GM23248 (cell line): ENCODE measurements at regions not wholly inside any gene's neighbourhood (a gene's known extent, or its start where the extent isn't known, plus 50 kb on each side); places are given as distances from the start of the nearest gene placed in this dataset.

Source experiments
- DNase-seq: peaks from one replicate; pipeline ENCODE4 v3.0.0-alpha.2; 2015
- H2AFZ ChIP-seq: fragments of 200-600 bp; sonication (generic); 2 replicates; pipeline ENCODE4 v1.6.1; 2016; ENCODE audit warnings: antibody characterized with exemption
- H3F3A ChIP-seq: fragments of 200-600 bp; sonication (generic); 2 replicates; pipeline ENCODE4 v1.6.1; 2016; ENCODE audit warnings: mild to moderate bottlenecking, antibody characterized with exemption, mixed run types; ENCODE audit not compliant: insufficient read depth
- H3K27ac ChIP-seq: fragments of 200-600 bp; sonication (generic); 2 replicates; pipeline ENCODE4 v1.5.1; 2016; ENCODE audit warnings: mild to moderate bottlenecking
- H3K27me3 ChIP-seq: fragments of 200-600 bp; sonication (generic); replicated peaks from 2 replicates; pipeline ENCODE4 v1.6.1; 2016; ENCODE audit warnings: mild to moderate bottlenecking; ENCODE audit not compliant: insufficient read depth
- H3K36me3 ChIP-seq: fragments of 200-600 bp; sonication (generic); 2 replicates; pipeline ENCODE4 v1.6.1; 2016; ENCODE audit warnings: low read depth, mild to moderate bottlenecking
- H3K4me1 ChIP-seq: fragments of 200-600 bp; sonication (generic); 2 replicates; pipeline ENCODE4 v1.6.1; 2016; ENCODE audit warnings: mild to moderate bottlenecking; ENCODE audit not compliant: insufficient read depth
- H3K4me2 ChIP-seq: fragments of 200-600 bp; sonication (generic); one replicate; pipeline ENCODE4 v1.6.1; 2016; ENCODE audit warnings: mild to moderate bottlenecking; ENCODE audit not compliant: unreplicated experiment
- H3K4me3 ChIP-seq: fragments of 200-600 bp; sonication (generic); 2 replicates; pipeline ENCODE4 v1.5.1; 2016; ENCODE audit warnings: mild to moderate bottlenecking
- H3K79me2 ChIP-seq: fragments of 200-600 bp; sonication (generic); 2 replicates; pipeline ENCODE4 v1.6.1; 2016; ENCODE audit warnings: mild to moderate bottlenecking; ENCODE audit not compliant: insufficient read depth
- H3K9ac ChIP-seq: fragments of 200-600 bp; sonication (generic); 2 replicates; pipeline ENCODE4 v1.6.1; 2016; ENCODE audit warnings: mild to moderate bottlenecking
- H3K9me2 ChIP-seq: fragments of 200-600 bp; sonication (generic); 2 replicates; pipeline ENCODE4 v1.6.1; 2016; ENCODE audit warnings: mixed run types, mild to moderate bottlenecking, moderate library complexity; ENCODE audit not compliant: insufficient read depth
- H3K9me3 ChIP-seq: fragments of 200-600 bp; sonication (generic); one replicate; pipeline ENCODE4 v1.6.1; 2017; ENCODE audit warnings: low read depth
- H4K20me1 ChIP-seq: fragments of 200-600 bp; sonication (generic); 2 replicates; pipeline ENCODE4 v1.6.0; 2016; ENCODE audit not compliant: insufficient read depth
- EZH2 ChIP-seq: fragments of 200-600 bp; sonication (generic); IDR thresholded peaks from 2 replicates; pipeline ENCODE4 v1.6.1; 2018; ENCODE audit warnings: antibody characterized with exemption, mild to moderate bottlenecking; ENCODE audit not compliant: insufficient read depth, poor library complexity, severe bottlenecking
- EZH2phosphoT487 ChIP-seq: fragments of 200-600 bp; sonication (generic); IDR thresholded peaks from 2 replicates; pipeline ENCODE4 v1.6.1; 2018; ENCODE audit warnings: antibody characterized with exemption, moderate library complexity, mild to moderate bottlenecking, low read depth; ENCODE audit not compliant: insufficient read depth
- WGBS, 2 experiments: methylation state at CpG; one replicate each; pipeline ENCODE4 v1.1.6; 2015 to 2017; ENCODE audit warnings: low lambda C conversion rate in 2 of 2, low coverage in 1 of 2; ENCODE audit errors: missing lambda C conversion rate in 2 of 2; 5-methylcytosine and 5-hydroxymethylcytosine counted together
- in situ Hi-C: fragments of 300-500 bp; cut with MboI; formaldehyde crosslinking; loops from 2 replicates; pipeline ENCODE4 v1.15.0; 2020

- no peak overlapping the region for H2AFZ ChIP-seq
- no peak for TF ChIP-seq EZH2
- TF ChIP-seq EZH2phosphoT487 = no peak
- no peak overlapping the region for H3K4me3 ChIP-seq
- H3F3A ChIP-seq = peaks cover 41% of the 10 kb centered on the region
- H3K9me3 ChIP-seq = no peaks in the 10 kb centered on the region
- no peaks in the 10 kb centered on the region for H3K9me2 ChIP-seq
- no peak overlapping the region for H3K9ac ChIP-seq
- no peaks in the 10 kb centered on the region for H4K20me1 ChIP-seq
- no peaks in the 10 kb centered on the region for H3K36me3 ChIP-seq
- no peak for DNase-seq
- H3K4me1 ChIP-seq = peaks cover 61% of the 10 kb centered on the region
- 76 to 89% methylated on average over 1 of the region's 1 CpG for WGBS, 2 experiments
- no peaks in the 10 kb centered on the region for H3K27me3 ChIP-seq
- in situ Hi-C loops = loop anchor here (25.0 kb wide), 1 partner anchor 695 kb away; no protein-coding TSS in a partner anchor
- H3K79me2 ChIP-seq = no peaks in the 10 kb centered on the region
- H3K4me2 ChIP-seq = no peak overlapping the region
- H3K27ac ChIP-seq = 0 out of 2 replicates have a peak overlapping the region, but pooled peaks have one; percentile 56
Measured at GRCh38 chr6:71392276-71392675, 103.7 kb downstream of the OGFRL1 start.

DNA sequence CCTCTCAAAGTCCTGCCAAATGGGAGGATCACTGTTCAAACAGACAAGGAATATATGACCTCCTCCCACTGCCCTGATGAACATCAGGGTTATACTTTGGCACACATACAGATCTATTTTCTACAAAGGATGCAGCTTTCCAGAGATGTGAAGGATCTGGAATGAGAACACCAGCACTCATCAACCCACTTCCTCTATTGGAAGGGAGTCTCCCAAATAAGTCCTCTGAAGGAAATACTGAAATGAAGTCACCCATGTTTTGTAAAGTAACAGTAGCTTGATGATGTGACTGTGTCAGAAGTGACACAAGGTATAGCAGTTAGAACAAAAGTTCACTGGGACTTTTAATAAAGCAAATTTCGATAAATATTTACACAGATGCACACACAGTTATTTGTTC, 104.9 kb downstream of the OGFRL1 start:
- Histone ChIP-seq H3K27me3 (no peaks in the 10 kb centered on the region), H3K9me3 (no peaks in the 10 kb centered on the region), H3K9me2 (no peaks in the 10 kb centered on the region), H3F3A (peaks cover 38% of the 10 kb centered on the region), H3K27ac (peak overlapping the region; percentile 56), H2AFZ (no peak overlapping the region), H3K9ac (peak overlapping the region; percentile 17; the same call in 1 of the 2 replicates), H3K36me3 (no peaks in the 10 kb centered on the region), H4K20me1 (no peaks in the 10 kb centered on the region), H3K4me3 (peak overlapping the region; percentile 40), H3K4me1 (peaks cover 49% of the 10 kb centered on the region), H3K4me2 (peak overlapping the region; percentile 65), H3K79me2 (no peaks in the 10 kb centered on the region)
- WGBS, 2 experiments = 61 to 65% methylated on average over 1 of the region's 1 CpG
- in situ Hi-C loops = loop anchor here (25.0 kb wide), 1 partner anchor 694 kb away; no protein-coding TSS in a partner anchor
- TF ChIP-seq EZH2 (no peak), EZH2phosphoT487 (no peak)
- peak; percentile 55 for DNase-seq

- DNase-seq = peak; percentile 69
- in situ Hi-C loops = loop anchor here (25.0 kb wide), 1 partner anchor 693 kb away; no protein-coding TSS in a partner anchor
- H4K20me1 ChIP-seq = no peaks in the 10 kb centered on the region
- no peaks in the 10 kb centered on the region for H3K36me3 ChIP-seq
- H3K9me2 ChIP-seq = no peaks in the 10 kb centered on the region
- H3K9me3 ChIP-seq = no peaks in the 10 kb centered on the region
- H3K4me1 ChIP-seq = peaks cover 44% of the 10 kb centered on the region
- no peak overlapping the region for H2AFZ ChIP-seq
- peak overlapping the region; percentile 40 for H3K4me3 ChIP-seq
- H3K79me2 ChIP-seq = no peaks in the 10 kb centered on the region
- WGBS, 2 experiments = 0% methylated on average over 1 of the region's 1 CpG
- H3K27ac ChIP-seq = peak overlapping the region; percentile 56
- TF ChIP-seq EZH2 (no peak), EZH2phosphoT487 (0 out of 2 replicates have a peak, but pooled peaks have one; percentile 59)
- H3F3A ChIP-seq = peaks cover 38% of the 10 kb centered on the region
- H3K9ac ChIP-seq = peak overlapping the region; percentile 17; the same call in 1 of the 2 replicates
- H3K27me3 ChIP-seq = no peaks in the 10 kb centered on the region
- H3K4me2 ChIP-seq = peak overlapping the region; percentile 65
Measured at GRCh38 chr6:71393981-71394432, 105.4 kb downstream of the OGFRL1 start.

GRCh38 chr6:71394926-71395325, 106.3 kb downstream of the OGFRL1 start:
- in situ Hi-C loops = loop anchor here (25.0 kb wide), 1 partner anchor 692 kb away; no protein-coding TSS in a partner anchor

More at GRCh38 chr6:71394926-71395325, 106.3 kb downstream of the OGFRL1 start:
- Histone ChIP-seq H3K9ac (no peak overlapping the region), H3K27ac (peak overlapping the region; percentile 56), H2AFZ (no peak overlapping the region), H3K36me3 (no peaks in the 10 kb centered on the region), H3K79me2 (no peaks in the 10 kb centered on the region), H3K27me3 (no peaks in the 10 kb centered on the region), H3K9me2 (no peaks in the 10 kb centered on the region), H4K20me1 (no peaks in the 10 kb centered on the region), H3K4me1 (peaks cover 41% of the 10 kb centered on the region), H3K4me3 (no peak overlapping the region), H3K4me2 (peak overlapping the region; percentile 65), H3F3A (peaks cover 38% of the 10 kb centered on the region), H3K9me3 (no peaks in the 10 kb centered on the region)
- no peak for DNase-seq
- TF ChIP-seq EZH2 (no peak), EZH2phosphoT487 (no peak)
- WGBS, 2 experiments = 96 to 100% methylated on average over 2 of the region's 2 CpGs
